ENCODE measurements at regions not wholly inside any gene's neighbourhood (a gene's known extent, or its start where the extent isn't known, plus 50 kb on each side); places are given as distances from the start of the nearest gene placed in this dataset.

- TF ChIP-seq CTCF (conservative IDR thresholded peaks at IDR 0.05; ENCODE audit: control insufficient read depth, insufficient read depth, low read depth, low read length): no peak
- H3K4me3 ChIP-seq (ENCODE audit: control insufficient read depth, low read depth, low read length): no peak overlapping the region
Measured at GRCh38 chr18:42231284-42231683, 276.2 kb downstream of the PIK3C3 start.

GRCh38 chr18:42231796-42232195, 276.8 kb downstream of the PIK3C3 start:
- no peak for TF ChIP-seq CTCF (conservative IDR thresholded peaks at IDR 0.05; ENCODE audit: control insufficient read depth, insufficient read depth, low read depth, low read length)
- no peak for DNase-seq (ENCODE audit: low read depth)
- no peak overlapping the region for H3K4me3 ChIP-seq (ENCODE audit: control insufficient read depth, low read depth, low read length)

More at GRCh38 chr18:42231284-42231683, 276.2 kb downstream of the PIK3C3 start:
- no peak for DNase-seq (ENCODE audit: low read depth)

GRCh38 chr18:42233908-42234307, 278.9 kb downstream of the PIK3C3 start:
- DNase-seq (ENCODE audit: low read depth): no peak
- no peak overlapping the region for H3K4me3 ChIP-seq (ENCODE audit: control insufficient read depth, low read depth, low read length)
- no peak for TF ChIP-seq CTCF (conservative IDR thresholded peaks at IDR 0.05; ENCODE audit: control insufficient read depth, insufficient read depth, low read depth, low read length)

- DNase-seq (ENCODE audit: low read depth): no peak
- no peak for TF ChIP-seq CTCF (conservative IDR thresholded peaks at IDR 0.05; ENCODE audit: control insufficient read depth, insufficient read depth, low read depth, low read length)
- no peak overlapping the region for H3K4me3 ChIP-seq (ENCODE audit: control insufficient read depth, low read depth, low read length)
Measured at GRCh38 chr18:42242758-42243157, 287.7 kb downstream of the PIK3C3 start.

GRCh38 chr18:42245137-42245536, 290.1 kb downstream of the PIK3C3 start:
- H3K4me3 ChIP-seq (ENCODE audit: control insufficient read depth, low read depth, low read length): no peak overlapping the region
- no peak for TF ChIP-seq CTCF (conservative IDR thresholded peaks at IDR 0.05; ENCODE audit: control insufficient read depth, insufficient read depth, low read depth, low read length)
- DNase-seq (ENCODE audit: low read depth): no peak

GRCh38 chr18:42255908-42256765, 301.1 kb downstream of the PIK3C3 start:
- TF ChIP-seq CTCF (conservative IDR thresholded peaks at IDR 0.05; ENCODE audit: control insufficient read depth, insufficient read depth, low read depth, low read length): no peak
- no peak overlapping the region for H3K4me3 ChIP-seq (ENCODE audit: control insufficient read depth, low read depth, low read length)
- no peak for DNase-seq (ENCODE audit: low read depth)

Measured in fibroblast of mammary gland (primary cell).